ENCODE measurements at regions not wholly inside any gene's neighbourhood (a gene's known extent, or its start where the extent isn't known, plus 50 kb on each side); places are given as distances from the start of the nearest gene placed in this dataset.

DNA sequence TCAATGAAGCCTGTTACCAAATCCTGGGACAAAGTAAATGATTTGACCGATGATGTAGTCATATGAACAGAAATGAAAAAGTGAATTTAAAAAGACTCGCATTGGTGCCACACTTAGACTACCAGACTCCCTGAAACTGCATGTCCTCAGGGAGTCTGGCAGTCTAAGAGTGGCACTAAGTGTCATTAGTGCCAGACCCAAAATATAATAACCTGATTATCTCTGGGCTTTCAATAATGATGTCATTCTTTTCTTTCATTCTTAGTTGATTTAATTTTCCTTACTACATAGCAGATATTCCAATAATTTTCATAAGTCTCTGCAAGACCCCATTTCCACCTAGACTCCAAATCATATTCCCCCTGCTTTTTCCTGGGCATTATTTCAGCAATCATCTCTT lies 59.0 kb downstream of the OR2K2 start:
- TF ChIP-seq, protein P1, sequence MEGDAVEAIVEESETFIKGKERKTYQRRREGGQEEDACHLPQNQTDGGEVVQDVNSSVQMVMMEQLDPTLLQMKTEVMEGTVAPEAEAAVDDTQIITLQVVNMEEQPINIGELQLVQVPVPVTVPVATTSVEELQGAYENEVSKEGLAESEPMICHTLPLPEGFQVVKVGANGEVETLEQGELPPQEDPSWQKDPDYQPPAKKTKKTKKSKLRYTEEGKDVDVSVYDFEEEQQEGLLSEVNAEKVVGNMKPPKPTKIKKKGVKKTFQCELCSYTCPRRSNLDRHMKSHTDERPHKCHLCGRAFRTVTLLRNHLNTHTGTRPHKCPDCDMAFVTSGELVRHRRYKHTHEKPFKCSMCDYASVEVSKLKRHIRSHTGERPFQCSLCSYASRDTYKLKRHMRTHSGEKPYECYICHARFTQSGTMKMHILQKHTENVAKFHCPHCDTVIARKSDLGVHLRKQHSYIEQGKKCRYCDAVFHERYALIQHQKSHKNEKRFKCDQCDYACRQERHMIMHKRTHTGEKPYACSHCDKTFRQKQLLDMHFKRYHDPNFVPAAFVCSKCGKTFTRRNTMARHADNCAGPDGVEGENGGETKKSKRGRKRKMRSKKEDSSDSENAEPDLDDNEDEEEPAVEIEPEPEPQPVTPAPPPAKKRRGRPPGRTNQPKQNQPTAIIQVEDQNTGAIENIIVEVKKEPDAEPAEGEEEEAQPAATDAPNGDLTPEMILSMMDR (IDR thresholded peaks at IDR 0.05) = no peak
- TF ChIP-seq FOXK1 (CRISPR knock-in tag; IDR thresholded peaks at IDR 0.05) (no peak), ZNF416 (CRISPR knock-in tag; IDR thresholded peaks at IDR 0.05) (no peak)
- TF ChIP-seq, protein P2, sequence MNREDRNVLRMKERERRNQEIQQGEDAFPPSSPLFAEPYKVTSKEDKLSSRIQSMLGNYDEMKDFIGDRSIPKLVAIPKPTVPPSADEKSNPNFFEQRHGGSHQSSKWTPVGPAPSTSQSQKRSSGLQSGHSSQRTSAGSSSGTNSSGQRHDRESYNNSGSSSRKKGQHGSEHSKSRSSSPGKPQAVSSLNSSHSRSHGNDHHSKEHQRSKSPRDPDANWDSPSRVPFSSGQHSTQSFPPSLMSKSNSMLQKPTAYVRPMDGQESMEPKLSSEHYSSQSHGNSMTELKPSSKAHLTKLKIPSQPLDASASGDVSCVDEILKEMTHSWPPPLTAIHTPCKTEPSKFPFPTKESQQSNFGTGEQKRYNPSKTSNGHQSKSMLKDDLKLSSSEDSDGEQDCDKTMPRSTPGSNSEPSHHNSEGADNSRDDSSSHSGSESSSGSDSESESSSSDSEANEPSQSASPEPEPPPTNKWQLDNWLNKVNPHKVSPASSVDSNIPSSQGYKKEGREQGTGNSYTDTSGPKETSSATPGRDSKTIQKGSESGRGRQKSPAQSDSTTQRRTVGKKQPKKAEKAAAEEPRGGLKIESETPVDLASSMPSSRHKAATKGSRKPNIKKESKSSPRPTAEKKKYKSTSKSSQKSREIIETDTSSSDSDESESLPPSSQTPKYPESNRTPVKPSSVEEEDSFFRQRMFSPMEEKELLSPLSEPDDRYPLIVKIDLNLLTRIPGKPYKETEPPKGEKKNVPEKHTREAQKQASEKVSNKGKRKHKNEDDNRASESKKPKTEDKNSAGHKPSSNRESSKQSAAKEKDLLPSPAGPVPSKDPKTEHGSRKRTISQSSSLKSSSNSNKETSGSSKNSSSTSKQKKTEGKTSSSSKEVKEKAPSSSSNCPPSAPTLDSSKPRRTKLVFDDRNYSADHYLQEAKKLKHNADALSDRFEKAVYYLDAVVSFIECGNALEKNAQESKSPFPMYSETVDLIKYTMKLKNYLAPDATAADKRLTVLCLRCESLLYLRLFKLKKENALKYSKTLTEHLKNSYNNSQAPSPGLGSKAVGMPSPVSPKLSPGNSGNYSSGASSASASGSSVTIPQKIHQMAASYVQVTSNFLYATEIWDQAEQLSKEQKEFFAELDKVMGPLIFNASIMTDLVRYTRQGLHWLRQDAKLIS (CRISPR knock-in tag; IDR thresholded peaks at IDR 0.05; ENCODE audit: borderline replicate concordance) = no peak
- TF ChIP-seq, protein P3, sequence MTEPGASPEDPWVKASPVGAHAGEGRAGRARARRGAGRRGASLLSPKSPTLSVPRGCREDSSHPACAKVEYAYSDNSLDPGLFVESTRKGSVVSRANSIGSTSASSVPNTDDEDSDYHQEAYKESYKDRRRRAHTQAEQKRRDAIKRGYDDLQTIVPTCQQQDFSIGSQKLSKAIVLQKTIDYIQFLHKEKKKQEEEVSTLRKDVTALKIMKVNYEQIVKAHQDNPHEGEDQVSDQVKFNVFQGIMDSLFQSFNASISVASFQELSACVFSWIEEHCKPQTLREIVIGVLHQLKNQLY (CRISPR knock-in tag; IDR thresholded peaks at IDR 0.05) = no peak
- TF ChIP-seq, protein P4, sequence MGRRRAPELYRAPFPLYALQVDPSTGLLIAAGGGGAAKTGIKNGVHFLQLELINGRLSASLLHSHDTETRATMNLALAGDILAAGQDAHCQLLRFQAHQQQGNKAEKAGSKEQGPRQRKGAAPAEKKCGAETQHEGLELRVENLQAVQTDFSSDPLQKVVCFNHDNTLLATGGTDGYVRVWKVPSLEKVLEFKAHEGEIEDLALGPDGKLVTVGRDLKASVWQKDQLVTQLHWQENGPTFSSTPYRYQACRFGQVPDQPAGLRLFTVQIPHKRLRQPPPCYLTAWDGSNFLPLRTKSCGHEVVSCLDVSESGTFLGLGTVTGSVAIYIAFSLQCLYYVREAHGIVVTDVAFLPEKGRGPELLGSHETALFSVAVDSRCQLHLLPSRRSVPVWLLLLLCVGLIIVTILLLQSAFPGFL (CRISPR knock-in tag; IDR thresholded peaks at IDR 0.05; ENCODE audit: borderline replicate concordance) = no peak
- TF ChIP-seq, protein P5, sequence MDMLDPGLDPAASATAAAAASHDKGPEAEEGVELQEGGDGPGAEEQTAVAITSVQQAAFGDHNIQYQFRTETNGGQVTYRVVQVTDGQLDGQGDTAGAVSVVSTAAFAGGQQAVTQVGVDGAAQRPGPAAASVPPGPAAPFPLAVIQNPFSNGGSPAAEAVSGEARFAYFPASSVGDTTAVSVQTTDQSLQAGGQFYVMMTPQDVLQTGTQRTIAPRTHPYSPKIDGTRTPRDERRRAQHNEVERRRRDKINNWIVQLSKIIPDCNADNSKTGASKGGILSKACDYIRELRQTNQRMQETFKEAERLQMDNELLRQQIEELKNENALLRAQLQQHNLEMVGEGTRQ (CRISPR knock-in tag; IDR thresholded peaks at IDR 0.05) = no peak
- TF ChIP-seq, protein P6, sequence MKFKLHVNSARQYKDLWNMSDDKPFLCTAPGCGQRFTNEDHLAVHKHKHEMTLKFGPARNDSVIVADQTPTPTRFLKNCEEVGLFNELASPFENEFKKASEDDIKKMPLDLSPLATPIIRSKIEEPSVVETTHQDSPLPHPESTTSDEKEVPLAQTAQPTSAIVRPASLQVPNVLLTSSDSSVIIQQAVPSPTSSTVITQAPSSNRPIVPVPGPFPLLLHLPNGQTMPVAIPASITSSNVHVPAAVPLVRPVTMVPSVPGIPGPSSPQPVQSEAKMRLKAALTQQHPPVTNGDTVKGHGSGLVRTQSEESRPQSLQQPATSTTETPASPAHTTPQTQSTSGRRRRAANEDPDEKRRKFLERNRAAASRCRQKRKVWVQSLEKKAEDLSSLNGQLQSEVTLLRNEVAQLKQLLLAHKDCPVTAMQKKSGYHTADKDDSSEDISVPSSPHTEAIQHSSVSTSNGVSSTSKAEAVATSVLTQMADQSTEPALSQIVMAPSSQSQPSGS (CRISPR knock-in tag; IDR thresholded peaks at IDR 0.05; ENCODE audit: borderline replicate concordance, low read depth) = no peak
- TF ChIP-seq, protein P7, sequence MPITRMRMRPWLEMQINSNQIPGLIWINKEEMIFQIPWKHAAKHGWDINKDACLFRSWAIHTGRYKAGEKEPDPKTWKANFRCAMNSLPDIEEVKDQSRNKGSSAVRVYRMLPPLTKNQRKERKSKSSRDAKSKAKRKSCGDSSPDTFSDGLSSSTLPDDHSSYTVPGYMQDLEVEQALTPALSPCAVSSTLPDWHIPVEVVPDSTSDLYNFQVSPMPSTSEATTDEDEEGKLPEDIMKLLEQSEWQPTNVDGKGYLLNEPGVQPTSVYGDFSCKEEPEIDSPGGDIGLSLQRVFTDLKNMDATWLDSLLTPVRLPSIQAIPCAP (CRISPR knock-in tag; IDR thresholded peaks at IDR 0.05) = no peak
- TF ChIP-seq, protein P8, sequence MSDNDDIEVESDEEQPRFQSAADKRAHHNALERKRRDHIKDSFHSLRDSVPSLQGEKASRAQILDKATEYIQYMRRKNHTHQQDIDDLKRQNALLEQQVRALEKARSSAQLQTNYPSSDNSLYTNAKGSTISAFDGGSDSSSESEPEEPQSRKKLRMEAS (CRISPR knock-in tag; IDR thresholded peaks at IDR 0.05) = no peak
